ENCODE measurements at regions not wholly inside any gene's neighbourhood (a gene's known extent, or its start where the extent isn't known, plus 50 kb on each side); places are given as distances from the start of the nearest gene placed in this dataset.

GRCh38 chr2:236654496-236654895 is 84.9 kb downstream of the ACKR3 start:
- Histone ChIP-seq H3K27me3 (ENCODE audit: insufficient read depth, low read length) (peaks cover 10% of the 10 kb centered on the region), H4K20me1 (ENCODE audit: insufficient read depth, low read length) (no peaks in the 10 kb centered on the region), H3K36me3 (ENCODE audit: insufficient read depth, low read length) (no peaks in the 10 kb centered on the region), H2AFZ (ENCODE audit: low read length) (no peak overlapping the region), H3K9me3 (ENCODE audit: low read depth, low read length) (no peaks in the 10 kb centered on the region), H3K4me2 (ENCODE audit: insufficient read depth, low read length) (no peak overlapping the region), H3K4me1 (ENCODE audit: insufficient read depth, low read length) (no peaks in the 10 kb centered on the region), H3K79me2 (ENCODE audit: insufficient read depth, low read length) (no peaks in the 10 kb centered on the region), H3K4me3 (ENCODE audit: insufficient read depth, low read length) (no peak overlapping the region), H3K27ac (ENCODE audit: low read depth, low read length) (no peak overlapping the region)
- no peak for TF ChIP-seq CTCF (IDR thresholded peaks at IDR 0.05; ENCODE audit: extremely low read depth, low read depth, low read length)
- no peak for DNase-seq (ENCODE audit: insufficient read length, low spot score, missing footprints)

- Histone ChIP-seq H4K20me1 (ENCODE audit: insufficient read depth, low read length) (no peaks in the 10 kb centered on the region), H3K9me3 (ENCODE audit: low read depth, low read length) (no peaks in the 10 kb centered on the region), H3K79me2 (ENCODE audit: insufficient read depth, low read length) (no peaks in the 10 kb centered on the region), H3K27ac (ENCODE audit: low read depth, low read length) (no peak overlapping the region), H2AFZ (ENCODE audit: low read length) (no peak overlapping the region), H3K4me3 (ENCODE audit: insufficient read depth, low read length) (no peak overlapping the region), H3K4me2 (ENCODE audit: insufficient read depth, low read length) (no peak overlapping the region), H3K36me3 (ENCODE audit: insufficient read depth, low read length) (no peaks in the 10 kb centered on the region), H3K27me3 (ENCODE audit: insufficient read depth, low read length) (peaks cover 10% of the 10 kb centered on the region), H3K4me1 (ENCODE audit: insufficient read depth, low read length) (peaks cover 11% of the 10 kb centered on the region)
- no peak for DNase-seq (ENCODE audit: insufficient read length, low spot score, missing footprints)
- no peak for TF ChIP-seq CTCF (IDR thresholded peaks at IDR 0.05; ENCODE audit: extremely low read depth, low read depth, low read length)
Measured at GRCh38 chr2:236656166-236656565, 86.5 kb downstream of the ACKR3 start.

- Histone ChIP-seq H3K36me3 (ENCODE audit: insufficient read depth, low read length) (no peaks in the 10 kb centered on the region), H3K27ac (ENCODE audit: low read depth, low read length) (no peak overlapping the region), H3K4me3 (ENCODE audit: insufficient read depth, low read length) (no peak overlapping the region), H4K20me1 (ENCODE audit: insufficient read depth, low read length) (no peaks in the 10 kb centered on the region), H3K27me3 (ENCODE audit: insufficient read depth, low read length) (peaks cover 10% of the 10 kb centered on the region), H3K79me2 (ENCODE audit: insufficient read depth, low read length) (no peaks in the 10 kb centered on the region), H3K4me1 (ENCODE audit: insufficient read depth, low read length) (peaks cover 17% of the 10 kb centered on the region), H3K4me2 (ENCODE audit: insufficient read depth, low read length) (no peak overlapping the region), H3K9me3 (ENCODE audit: low read depth, low read length) (no peaks in the 10 kb centered on the region), H2AFZ (ENCODE audit: low read length) (no peak overlapping the region)
- no peak for TF ChIP-seq CTCF (IDR thresholded peaks at IDR 0.05; ENCODE audit: extremely low read depth, low read depth, low read length)
- DNase-seq (ENCODE audit: insufficient read length, low spot score, missing footprints), result no peak
Measured at GRCh38 chr2:236656721-236657120, 87.1 kb downstream of the ACKR3 start.

- H3K27me3 ChIP-seq (ENCODE audit: insufficient read depth, low read length), result peaks cover 10% of the 10 kb centered on the region
- H3K36me3 ChIP-seq (ENCODE audit: insufficient read depth, low read length), result no peaks in the 10 kb centered on the region
- H3K27ac ChIP-seq (ENCODE audit: low read depth, low read length), result no peak overlapping the region
- H3K79me2 ChIP-seq (ENCODE audit: insufficient read depth, low read length), result no peaks in the 10 kb centered on the region
- DNase-seq (ENCODE audit: insufficient read length, low spot score, missing footprints), result no peak
- peaks cover 22% of the 10 kb centered on the region for H3K4me1 ChIP-seq (ENCODE audit: insufficient read depth, low read length)
- H3K4me2 ChIP-seq (ENCODE audit: insufficient read depth, low read length), result no peak overlapping the region
- no peaks in the 10 kb centered on the region for H4K20me1 ChIP-seq (ENCODE audit: insufficient read depth, low read length)
- no peaks in the 10 kb centered on the region for H3K9me3 ChIP-seq (ENCODE audit: low read depth, low read length)
- H2AFZ ChIP-seq (ENCODE audit: low read length), result no peak overlapping the region
- no peak for TF ChIP-seq CTCF (IDR thresholded peaks at IDR 0.05; ENCODE audit: extremely low read depth, low read depth, low read length)
- no peak overlapping the region for H3K4me3 ChIP-seq (ENCODE audit: insufficient read depth, low read length)
Measured at GRCh38 chr2:236657215-236657614, 87.6 kb downstream of the ACKR3 start.
